Pancreas (tissue), 10 donors: ENCODE measurements at regions not wholly inside any gene's neighbourhood (a gene's known extent, or its start where the extent isn't known, plus 50 kb on each side); places are given as distances from the start of the nearest gene placed in this dataset.

Experiments used
- ATAC-seq, 4 donors: fragments of 200-7000 bp; cut with Tn5 transposase; one replicate each; pipeline versions ENCODE4 v1.8.0 to v1.9.1; 2020; ENCODE audit warnings: mild to moderate bottlenecking in 4 of 4, moderate library complexity in 4 of 4
- DNase-seq, 6 donors: peaks; one replicate each; pipeline ENCODE4 v3.0.0-alpha.2; 2020
- FAIRE-seq: peaks from 2 replicates; lab custom pipeline; 2012; peaks lifted over from hg19 to GRCh38; lab: Jason Lieb, UNC
- H3K27ac ChIP-seq, 4 donors: fragments of 200-600 bp; sonication (generic); 1 replicate in 3 of 4; 2 replicates in 1 of 4; pipeline versions ENCODE4 v1.5.0 to v1.8.0; 2020
- H3K27me3 ChIP-seq, 4 donors: fragments of 200-600 bp; one replicate each; pipeline ENCODE4 v1.8.0; 2021
- H3K36me3 ChIP-seq, 3 donors: fragments of 200-600 bp; sonication (generic) in 1 of 3; one replicate each; pipeline versions ENCODE4 v1.5.0 to v1.8.0; 2020 to 2021
- H3K4me1 ChIP-seq, 3 donors: fragments of 200-600 bp; one replicate each; pipeline ENCODE4 v1.8.0; 2021
- H3K4me3 ChIP-seq, 4 donors: fragments of 200-600 bp; sonication (generic) in 2 of 4; one replicate each; pipeline versions ENCODE4 v1.5.0 to v1.8.0; 2020 to 2021
- H3K9me3 ChIP-seq, 4 donors: fragments of 200-600 bp; one replicate each; pipeline ENCODE4 v1.8.0; 2021
- whole genome bisulfite sequencing, 2 donors: extraction: QIAGEN DNeasy Blood & Tissue Kit; methylation state at CpG; one replicate each; pipeline ENCODE4 v1.1.7; 2013; 5-methylcytosine and 5-hydroxymethylcytosine counted together
- intact Hi-C, 3 donors: fragments of 100-400 bp; cut with DNase I; formaldehyde crosslinking; loops; one replicate each; pipeline versions ENCODE4 v1.11.1 to v1.14.2; 2022
- TF ChIP-seq, protein P1 (sequence below), 4 donors: fragments of 200-600 bp; sonication (generic) in 3 of 4; IDR thresholded peaks; one replicate each; pipeline versions ENCODE4 v1.5.0 to v1.8.0; 2021; ENCODE audit warnings: antibody characterized with exemption in 4 of 4
- donor health status: healthy with polysubstance abuse.
- donor health status: DM: no; HTN: no; CAD: no; lungs with moderate emphysema.
- donor health status: DM: no; HTN: no; CAD: no.
- donor health status: control.
- donor health status: control.
- donor health status: Bipolar disorder and iron deficiency.
- donor health status: DM: yes; HTN: yes; CAD: no.
- donor health status: DM: no; HTN: no; CAD: no.
- donor health status: DM: no; HTN: no; CAD: no.
- donor health status: DM: yes; HTN: yes; CAD: no.

DNA sequence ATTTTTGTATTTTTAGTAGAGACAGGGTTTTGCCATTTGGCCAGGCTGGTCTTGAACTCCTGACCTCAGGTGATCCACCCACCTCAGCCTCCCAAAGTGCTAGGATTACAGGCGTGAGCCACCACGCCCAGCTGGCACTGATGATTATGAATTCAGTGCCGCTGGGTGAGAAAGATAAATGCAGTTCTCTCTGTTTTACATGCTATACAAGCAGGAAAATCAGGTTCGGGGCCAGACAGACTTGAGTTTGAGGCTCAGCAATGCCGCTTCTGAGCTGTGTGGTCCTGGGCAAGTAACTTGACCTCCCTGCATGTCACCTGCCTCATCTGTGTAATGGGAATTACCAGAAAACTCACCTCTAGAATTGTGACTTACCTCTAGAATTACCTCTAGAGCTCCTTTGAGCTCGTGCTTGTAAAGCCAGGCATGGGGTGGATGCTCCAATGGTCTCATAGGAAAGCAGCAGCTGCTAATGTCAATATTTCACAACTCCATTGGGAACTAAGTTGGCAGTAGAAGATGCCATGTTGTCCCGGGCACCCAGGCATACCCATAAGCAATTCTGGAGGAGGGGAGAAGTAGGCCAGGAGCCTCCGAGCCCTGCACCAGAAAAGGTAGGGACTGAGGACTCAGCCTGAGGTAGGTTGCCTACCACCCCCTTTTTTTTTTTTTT is 119.8 kb upstream of the SLC25A33 start:
- Histone ChIP-seq H3K27ac (no peak overlapping the region), H3K9me3 (no peaks in the 10 kb centered on the region), H3K27me3 (no peaks in the 10 kb centered on the region), H3K4me3 (no peak overlapping the region), H3K4me1 (no peaks in the 10 kb centered on the region), H3K36me3 (no peaks in the 10 kb centered on the region)
- no peak for FAIRE-seq
- DNase-seq: no peak
- TF ChIP-seq, protein P1, sequence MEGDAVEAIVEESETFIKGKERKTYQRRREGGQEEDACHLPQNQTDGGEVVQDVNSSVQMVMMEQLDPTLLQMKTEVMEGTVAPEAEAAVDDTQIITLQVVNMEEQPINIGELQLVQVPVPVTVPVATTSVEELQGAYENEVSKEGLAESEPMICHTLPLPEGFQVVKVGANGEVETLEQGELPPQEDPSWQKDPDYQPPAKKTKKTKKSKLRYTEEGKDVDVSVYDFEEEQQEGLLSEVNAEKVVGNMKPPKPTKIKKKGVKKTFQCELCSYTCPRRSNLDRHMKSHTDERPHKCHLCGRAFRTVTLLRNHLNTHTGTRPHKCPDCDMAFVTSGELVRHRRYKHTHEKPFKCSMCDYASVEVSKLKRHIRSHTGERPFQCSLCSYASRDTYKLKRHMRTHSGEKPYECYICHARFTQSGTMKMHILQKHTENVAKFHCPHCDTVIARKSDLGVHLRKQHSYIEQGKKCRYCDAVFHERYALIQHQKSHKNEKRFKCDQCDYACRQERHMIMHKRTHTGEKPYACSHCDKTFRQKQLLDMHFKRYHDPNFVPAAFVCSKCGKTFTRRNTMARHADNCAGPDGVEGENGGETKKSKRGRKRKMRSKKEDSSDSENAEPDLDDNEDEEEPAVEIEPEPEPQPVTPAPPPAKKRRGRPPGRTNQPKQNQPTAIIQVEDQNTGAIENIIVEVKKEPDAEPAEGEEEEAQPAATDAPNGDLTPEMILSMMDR (IDR thresholded peaks at IDR 0.05): no peak
- WGBS, 2 donors: 92 to 94% methylated on average over 8 of the region's 8 CpGs
- intact Hi-C loops: no loop called here
- no peak for ATAC-seq

DNA sequence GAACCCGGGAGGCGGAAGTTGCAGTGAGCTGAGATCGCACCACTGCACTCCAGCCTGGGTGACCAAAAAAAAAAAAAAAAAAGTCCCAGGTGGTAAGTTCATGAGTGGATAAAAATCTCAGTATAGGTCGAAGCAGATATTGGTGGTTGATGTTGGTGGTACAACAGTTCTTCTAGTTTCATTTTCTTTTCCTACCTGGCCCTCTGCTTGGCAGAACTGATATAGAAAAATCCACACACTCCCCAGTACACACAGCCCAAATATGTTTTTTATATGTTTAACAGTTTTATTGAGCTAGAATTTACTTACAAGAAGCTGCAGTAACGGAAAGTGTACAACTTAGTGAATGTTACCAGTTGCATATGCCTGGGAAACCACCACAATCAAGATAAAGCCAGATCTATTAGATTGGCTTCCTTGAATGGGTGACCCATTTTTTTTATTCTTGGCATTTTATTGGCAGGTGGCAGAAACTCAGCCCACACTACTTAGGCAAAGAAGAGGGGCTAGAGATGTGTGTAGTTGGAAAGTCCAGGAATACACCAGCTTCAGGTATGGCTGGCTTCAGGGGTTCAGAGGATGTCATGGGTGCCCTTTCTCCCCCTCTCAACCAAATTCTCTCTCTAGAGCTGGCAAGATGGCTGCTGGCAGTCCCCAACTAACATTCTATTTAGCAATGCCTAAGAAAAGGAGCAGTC is 118.3 kb upstream of the SLC25A33 start:
- ATAC-seq (no peak), DNase-seq (no peak), FAIRE-seq (no peak)
- Histone ChIP-seq H3K36me3 (no peaks in the 10 kb centered on the region), H3K9me3 (no peaks in the 10 kb centered on the region), H3K4me1 (no peaks in the 10 kb centered on the region), H3K27me3 (no peaks in the 10 kb centered on the region), H3K27ac (no peak overlapping the region), H3K4me3 (no peak overlapping the region)
- WGBS, 2 donors: 90 to 92% methylated on average over 5 of the region's 5 CpGs
- TF ChIP-seq, protein P1 (IDR thresholded peaks at IDR 0.05): no peak
- intact Hi-C loops: no loop called here

DNA sequence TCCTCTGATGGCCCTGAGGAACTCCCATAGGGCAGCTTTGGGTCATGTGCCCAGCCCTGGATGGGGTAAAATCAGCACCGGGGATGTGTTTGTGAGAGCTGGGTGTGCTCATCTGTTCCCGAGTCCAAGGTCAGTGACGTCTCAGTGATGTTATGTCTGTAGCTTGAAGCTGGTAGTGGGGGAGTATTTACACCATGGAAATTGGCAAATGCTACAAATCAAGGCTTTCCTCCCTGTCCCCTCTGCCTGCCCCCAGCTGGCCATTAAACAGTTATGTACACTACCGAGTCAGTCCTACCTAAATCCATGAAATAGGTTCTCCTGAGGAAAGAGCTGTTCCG is 117.8 kb upstream of the SLC25A33 start:
- H3K27me3 ChIP-seq: no peaks in the 10 kb centered on the region
- no peak for DNase-seq
- H3K4me1 ChIP-seq: no peaks in the 10 kb centered on the region
- 57 to 66% methylated on average over 5 of the region's 5 CpGs for WGBS, 2 donors
- TF ChIP-seq, protein P1 (IDR thresholded peaks at IDR 0.05): no peak
- intact Hi-C loops: no loop called here
- FAIRE-seq: no peak
- no peaks in the 10 kb centered on the region for H3K9me3 ChIP-seq
- no peaks in the 10 kb centered on the region for H3K36me3 ChIP-seq
- H3K4me3 ChIP-seq: no peak overlapping the region
- no peak for ATAC-seq
- H3K27ac ChIP-seq: no peak overlapping the region

DNA sequence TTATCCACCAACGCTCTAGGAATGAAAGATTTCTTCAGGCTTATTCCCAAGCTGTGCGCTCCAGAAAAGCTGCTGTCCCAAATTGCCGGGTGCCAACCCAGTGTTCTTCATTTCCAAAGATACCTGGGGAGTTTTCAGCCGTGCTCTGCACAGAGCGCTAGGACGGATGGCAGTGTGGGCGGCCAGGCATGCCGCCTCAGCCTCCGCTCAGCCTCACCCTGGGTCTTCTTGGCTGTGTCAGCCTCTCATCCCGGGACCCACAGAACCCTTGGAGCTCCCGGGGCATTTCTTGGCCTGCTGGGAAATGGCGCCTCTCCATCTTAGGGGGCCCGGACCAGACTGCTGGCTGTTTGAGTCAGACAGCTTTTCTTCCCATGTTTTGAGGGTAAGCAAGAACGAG is 116.9 kb upstream of the SLC25A33 start:
- intact Hi-C loops: no loop called here
- no peak overlapping the region for H3K27ac ChIP-seq
- no peaks in the 10 kb centered on the region for H3K36me3 ChIP-seq
- no peaks in the 10 kb centered on the region for H3K9me3 ChIP-seq
- 90 to 94% methylated on average over 14 of the region's 14 CpGs for WGBS, 2 donors
- H3K4me1 ChIP-seq: no peaks in the 10 kb centered on the region
- ATAC-seq: no peak
- no peak overlapping the region for H3K4me3 ChIP-seq
- TF ChIP-seq, protein P1 (IDR thresholded peaks at IDR 0.05): no peak
- no peaks in the 10 kb centered on the region for H3K27me3 ChIP-seq
- FAIRE-seq: no peak
- DNase-seq: no peak

DNA sequence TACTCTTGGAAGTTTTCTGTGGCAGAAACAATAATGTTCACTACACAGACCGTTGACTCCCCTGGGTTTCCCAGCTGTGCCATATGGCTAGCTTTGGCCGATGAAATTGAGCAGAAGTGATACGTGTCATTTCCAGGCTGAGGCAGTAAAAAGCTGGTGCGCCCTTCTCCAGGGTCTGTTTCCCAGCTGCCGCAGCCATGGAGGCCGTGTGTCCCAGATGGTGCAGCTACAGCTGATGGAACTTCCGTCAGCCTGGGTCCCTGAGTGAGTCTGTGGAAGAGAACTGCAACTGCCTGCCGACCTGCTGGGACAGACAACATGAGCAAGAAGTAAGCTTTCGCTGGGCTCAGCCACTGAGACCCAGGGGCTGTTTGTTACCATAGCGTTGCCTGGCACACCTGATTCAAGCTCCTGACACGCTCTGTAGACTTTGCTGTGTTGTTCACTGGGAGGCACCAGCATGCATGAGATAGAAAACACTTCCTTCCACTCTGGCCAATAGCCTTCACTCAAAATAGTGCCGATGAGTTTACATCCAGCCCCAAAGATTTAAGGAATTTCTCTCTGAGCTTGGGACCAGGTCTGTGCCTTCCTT is 116.3 kb upstream of the SLC25A33 start:
- Histone ChIP-seq H3K36me3 (no peaks in the 10 kb centered on the region), H3K9me3 (no peaks in the 10 kb centered on the region), H3K27ac (no peak overlapping the region), H3K27me3 (no peaks in the 10 kb centered on the region), H3K4me3 (no peak overlapping the region), H3K4me1 (no peaks in the 10 kb centered on the region)
- TF ChIP-seq, protein P1 (IDR thresholded peaks at IDR 0.05): no peak
- FAIRE-seq (no peak), ATAC-seq (no peak), DNase-seq (no peak)
- 85 to 97% methylated on average over 12 of the region's 12 CpGs for WGBS, 2 donors
- intact Hi-C loops: no loop called here
